H9 (cell line): ENCODE measurements at regions not wholly inside any gene's neighbourhood (a gene's known extent, or its start where the extent isn't known, plus 50 kb on each side); places are given as distances from the start of the nearest gene placed in this dataset.

Experiments used
- DNase-seq: peaks from one replicate; pipeline ENCODE4 v3.0.0-alpha.2; 2017
- H2AFZ ChIP-seq: one replicate; pipeline ENCODE4 v1.6.1; 2013; ENCODE audit warnings: mild to moderate bottlenecking, low read length, control low read depth, moderate library complexity
- H2AK5ac ChIP-seq: 2 replicates; pipeline ENCODE4 v1.6.1; 2013; ENCODE audit warnings: low read length, control low read depth, mixed read lengths; ENCODE audit not compliant: insufficient read length
- H2BK120ac ChIP-seq: one replicate; pipeline ENCODE4 v1.6.1; 2013; ENCODE audit warnings: low read depth, mild to moderate bottlenecking, low read length, control low read depth, inconsistent platforms; ENCODE audit not compliant: poor library complexity, severe bottlenecking
- H2BK12ac ChIP-seq: 2 replicates; pipeline ENCODE4 v1.6.1; 2013; ENCODE audit warnings: low read length, control low read depth, mixed read lengths, low read depth; ENCODE audit not compliant: insufficient read length
- H2BK15ac ChIP-seq: 2 replicates; pipeline ENCODE4 v1.6.1; 2013; ENCODE audit warnings: low read depth, low read length, control low read depth
- H2BK20ac ChIP-seq: one replicate; pipeline ENCODE4 v1.6.1; 2013; ENCODE audit warnings: low read depth, mild to moderate bottlenecking, low read length, control low read depth, inconsistent platforms; ENCODE audit not compliant: poor library complexity, severe bottlenecking
- H2BK5ac ChIP-seq: 2 replicates; pipeline ENCODE4 v1.6.1; 2013; ENCODE audit warnings: low read length, control low read depth, mixed read lengths; ENCODE audit not compliant: insufficient read length
- H3K14ac ChIP-seq: 2 replicates; pipeline ENCODE4 v1.6.1; 2013; ENCODE audit warnings: low read length, control low read depth; ENCODE audit not compliant: insufficient read depth
- H3K18ac ChIP-seq: 2 replicates; pipeline ENCODE4 v1.6.1; 2013; ENCODE audit warnings: low read depth, mild to moderate bottlenecking, mixed read lengths, low read length, control low read depth; ENCODE audit not compliant: insufficient read length
- H3K23ac ChIP-seq: 2 replicates; pipeline ENCODE4 v1.6.1; 2013; ENCODE audit warnings: low read length, control low read depth, mixed read lengths, low read depth; ENCODE audit not compliant: insufficient read length
- H3K23me2 ChIP-seq: 2 replicates; pipeline ENCODE4 v1.6.1; 2013; ENCODE audit warnings: low read depth, mild to moderate bottlenecking, mixed read lengths, low read length, control low read depth; ENCODE audit not compliant: insufficient read length, poor library complexity, severe bottlenecking
- H3K27ac ChIP-seq: 2 replicates; pipeline ENCODE4 v1.5.1; 2013; ENCODE audit warnings: low read length, control low read depth, mixed read lengths, low read depth; ENCODE audit not compliant: insufficient read length
- H3K27me3 ChIP-seq: 2 replicates; pipeline ENCODE4 v1.6.1; 2013; ENCODE audit warnings: low read length, control low read depth, inconsistent platforms; ENCODE audit not compliant: insufficient read depth
- H3K4ac ChIP-seq: 2 replicates; pipeline ENCODE4 v1.6.1; 2013; ENCODE audit warnings: low read depth, mild to moderate bottlenecking, control low read depth, inconsistent platforms, low read length, moderate library complexity
- H3K4me1 ChIP-seq: 2 replicates; pipeline ENCODE4 v1.6.1; 2013; ENCODE audit warnings: low read length, control low read depth, inconsistent platforms; ENCODE audit not compliant: insufficient read depth
- H3K4me2 ChIP-seq: 2 replicates; pipeline ENCODE4 v1.6.1; 2013; ENCODE audit warnings: low read length, control low read depth, mixed read lengths; ENCODE audit not compliant: insufficient read length, insufficient read depth
- H3K56ac ChIP-seq: 2 replicates; pipeline ENCODE4 v1.6.1; 2013; ENCODE audit warnings: low read depth, mild to moderate bottlenecking, mixed read lengths, low read length, control low read depth; ENCODE audit not compliant: insufficient read length
- H3K79me1 ChIP-seq: 2 replicates; pipeline ENCODE4 v1.6.1; 2013; ENCODE audit warnings: low read depth, mild to moderate bottlenecking, moderate library complexity, low read length, control low read depth, inconsistent platforms; ENCODE audit not compliant: insufficient read depth, poor library complexity, severe bottlenecking
- H3K79me2 ChIP-seq: 2 replicates; pipeline ENCODE4 v1.6.1; 2013; ENCODE audit warnings: low read length, control low read depth, inconsistent platforms; ENCODE audit not compliant: insufficient read depth
- H3K9ac ChIP-seq: 2 replicates; pipeline ENCODE4 v1.6.1; 2013; ENCODE audit warnings: low read length, control low read depth, mixed read lengths; ENCODE audit not compliant: insufficient read length; ENCODE audit errors: extremely low read depth
- H3K9me3 ChIP-seq: one replicate; pipeline ENCODE4 v1.6.1; 2013; ENCODE audit warnings: low read depth, low read length, inconsistent platforms; ENCODE audit not compliant: control insufficient read depth
- H3T11ph ChIP-seq: one replicate; pipeline ENCODE4 v1.6.1; 2013; ENCODE audit warnings: mild to moderate bottlenecking, low read length, control low read depth, inconsistent platforms
- H4K20me1 ChIP-seq: one replicate; pipeline ENCODE4 v1.6.1; 2013; ENCODE audit not compliant: control insufficient read depth, insufficient read length, insufficient read depth
- H4K5ac ChIP-seq: 2 replicates; pipeline ENCODE4 v1.6.1; 2013; ENCODE audit warnings: low read depth, mild to moderate bottlenecking, mixed read lengths, low read length, control low read depth; ENCODE audit not compliant: insufficient read length
- H4K8ac ChIP-seq: replicated peaks from 2 replicates; pipeline ENCODE4 v1.6.1; 2013; ENCODE audit warnings: low read length, control low read depth, mixed read lengths, low read depth; ENCODE audit not compliant: insufficient read length
- H4K91ac ChIP-seq: 2 replicates; pipeline ENCODE4 v1.6.1; 2013; ENCODE audit warnings: low read depth, mild to moderate bottlenecking, moderate library complexity, mixed read lengths, low read length, control low read depth; ENCODE audit not compliant: insufficient read length
- H3K27ac Mint-ChIP-seq, 3 experiments: 2 replicates in 2 of 3; 3 replicates in 1 of 3; pipeline ENCODE4 v1.8.0; 2020 to 2021; ENCODE audit warnings: mixed read lengths in 3 of 3, mild to moderate bottlenecking in 1 of 3, moderate library complexity in 1 of 3
- H3K27me3 Mint-ChIP-seq: 2 replicates; pipeline ENCODE4 v1.8.0; 2021; ENCODE audit warnings: low read depth, mild to moderate bottlenecking, moderate library complexity, mixed read lengths
- H3K36me3 Mint-ChIP-seq, 3 experiments: 2 replicates in 2 of 3; 3 replicates in 1 of 3; pipeline ENCODE4 v1.8.0; 2020 to 2021; ENCODE audit warnings: low read depth in 3 of 3, mixed read lengths in 3 of 3; ENCODE audit not compliant: insufficient read depth in 1 of 3
- H3K4me1 Mint-ChIP-seq, 2 experiments: 2 replicates each; pipeline ENCODE4 v1.8.0; 2020; ENCODE audit warnings: mixed read lengths in 2 of 2
- H3K4me3 Mint-ChIP-seq, 2 experiments: 2 replicates in 1 of 2; 3 replicates in 1 of 2; pipeline ENCODE4 v1.8.0; 2020 to 2021; ENCODE audit warnings: mild to moderate bottlenecking in 2 of 2, mixed read lengths in 2 of 2, moderate library complexity in 1 of 2
- H3K9me3 Mint-ChIP-seq, 2 experiments: 2 replicates in 1 of 2; 3 replicates in 1 of 2; pipeline ENCODE4 v1.8.0; 2020; ENCODE audit warnings: mild to moderate bottlenecking in 2 of 2, mixed read lengths in 2 of 2, moderate library complexity in 1 of 2
- CTCF ChIP-seq: fragments of 200-600 bp; sonication (generic); conservative IDR thresholded peaks from 3 replicates; pipeline ENCODE4 v1.8.0; 2021; ENCODE audit warnings: antibody characterized with exemption, mild to moderate bottlenecking
- WGBS: extraction: QIAGEN DNeasy Blood & Tissue Kit; methylation state at CpG from one replicate; pipeline ENCODE4 v1.1.7; 2013; ENCODE audit warnings: missing lambda C conversion rate, low lambda C conversion rate, mixed read lengths; ENCODE audit not compliant: insufficient read length; ENCODE audit errors: extremely low coverage; 5-methylcytosine and 5-hydroxymethylcytosine counted together

GRCh38 chr14:104265918-104266630, 127.7 kb downstream of the KIF26A start:
- H3K4me3 Mint-ChIP-seq = no peak overlapping the region
- DNase-seq = peak; percentile 24
- Histone ChIP-seq H3K4me1 (no peaks in the 10 kb centered on the region), H3K27ac (no peak overlapping the region), H3K79me2 (no peaks in the 10 kb centered on the region), H2BK15ac (no peak overlapping the region), H3K9me3 (no peaks in the 10 kb centered on the region), H4K20me1 (no peaks in the 10 kb centered on the region), H3K14ac (peak overlapping the region; percentile 46; the same call in 1 of the 2 replicates), H3K18ac (no peak overlapping the region), H4K5ac (no peak overlapping the region), H2BK12ac (no peak overlapping the region), H4K91ac (no peak overlapping the region), H2AK5ac (no peak overlapping the region), H3K79me1 (no peaks in the 10 kb centered on the region), H2AFZ (no peak overlapping the region), H2BK120ac (no peak overlapping the region), H3K56ac (no peak overlapping the region), H3K27me3 (no peaks in the 10 kb centered on the region), H2BK5ac (no peak overlapping the region), H3K23me2 (no peaks in the 10 kb centered on the region), H3K9ac (no peak overlapping the region), H3K4me2 (no peak overlapping the region), H3K23ac (no peak overlapping the region), H2BK20ac (no peak overlapping the region), H3T11ph (no peak overlapping the region), H3K4ac (no peak overlapping the region), H4K8ac (no peak overlapping the region)
- no peaks in the 10 kb centered on the region; a peak in 2 of 7 replicates for H3K36me3 Mint-ChIP-seq
- no peaks in the 10 kb centered on the region; the same call in 1 of the 2 replicates for H3K27me3 Mint-ChIP-seq
- H3K4me1 Mint-ChIP-seq = peaks cover 12 to 24% of the 10 kb centered on the region in 2 experiments
- no CpG with 5 or more reads among the region's 21 CpGs for WGBS
- peaks cover 3 to 6% of the 10 kb centered on the region in 2 experiments; a peak in 2 of 5 replicates for H3K9me3 Mint-ChIP-seq
- TF ChIP-seq CTCF = no peak
- H3K27ac Mint-ChIP-seq = no peak overlapping the region; a peak in 1 of 7 replicates
